HEK293 (cell line): ENCODE measurements at regions not wholly inside any gene's neighbourhood (a gene's known extent, or its start where the extent isn't known, plus 50 kb on each side); places are given as distances from the start of the nearest gene placed in this dataset.

Source experiments
- PRDM10 ChIP-seq: fragments of 450-650 bp; formaldehyde crosslinking; IDR thresholded peaks from 2 replicates; pipeline ENCODE4 v1.5.1; 2016; ENCODE audit warnings: missing biosample characterization, missing genetic modification characterization
- YY1 ChIP-seq: fragments of 450-650 bp; formaldehyde crosslinking; IDR thresholded peaks from 2 replicates; pipeline ENCODE4 v1.5.1; 2018; ENCODE audit warnings: missing biosample characterization, missing genetic modification characterization
- ZBTB49 ChIP-seq: fragments of 450-650 bp; formaldehyde crosslinking; IDR thresholded peaks from 2 replicates; pipeline ENCODE4 v1.5.1; 2016; ENCODE audit warnings: missing biosample characterization, missing genetic modification characterization, low read depth
- ZBTB8A ChIP-seq: fragments of 450-650 bp; formaldehyde crosslinking; IDR thresholded peaks from 2 replicates; pipeline ENCODE4 v1.5.1; 2016; ENCODE audit warnings: missing biosample characterization, missing genetic modification characterization
- ZNF202 ChIP-seq: fragments of 450-650 bp; formaldehyde crosslinking; IDR thresholded peaks from 2 replicates; pipeline ENCODE4 v1.5.1; 2016; ENCODE audit warnings: missing biosample characterization, missing genetic modification characterization, borderline replicate concordance
- ZNF24 ChIP-seq: fragments of 450-650 bp; formaldehyde crosslinking; IDR thresholded peaks from 2 replicates; pipeline ENCODE4 v1.5.1; 2016; ENCODE audit warnings: missing biosample characterization, missing genetic modification characterization
- ZNF639 ChIP-seq: fragments of 450-650 bp; formaldehyde crosslinking; IDR thresholded peaks from 2 replicates; pipeline ENCODE4 v1.5.1; 2016; ENCODE audit warnings: missing biosample characterization, missing genetic modification characterization
- ZNF777 ChIP-seq: fragments of 450-650 bp; formaldehyde crosslinking; IDR thresholded peaks from 2 replicates; pipeline ENCODE4 v1.5.1; 2017; ENCODE audit warnings: missing biosample characterization, missing genetic modification characterization, borderline replicate concordance
- TF ChIP-seq, protein P1 (sequence below): fragments of 450-650 bp; formaldehyde crosslinking; IDR thresholded peaks from 2 replicates; pipeline ENCODE4 v1.5.1; 2016; ENCODE audit warnings: missing biosample characterization, missing genetic modification characterization
- TF ChIP-seq, protein P2 (sequence below): fragments of 450-650 bp; formaldehyde crosslinking; IDR thresholded peaks from 2 replicates; pipeline ENCODE4 v1.5.1; 2016; ENCODE audit warnings: missing biosample characterization, missing genetic modification characterization

GRCh38 chr10:44060719-44061118 is 324.2 kb downstream of the CXCL12 start:
- TF ChIP-seq, protein P1, sequence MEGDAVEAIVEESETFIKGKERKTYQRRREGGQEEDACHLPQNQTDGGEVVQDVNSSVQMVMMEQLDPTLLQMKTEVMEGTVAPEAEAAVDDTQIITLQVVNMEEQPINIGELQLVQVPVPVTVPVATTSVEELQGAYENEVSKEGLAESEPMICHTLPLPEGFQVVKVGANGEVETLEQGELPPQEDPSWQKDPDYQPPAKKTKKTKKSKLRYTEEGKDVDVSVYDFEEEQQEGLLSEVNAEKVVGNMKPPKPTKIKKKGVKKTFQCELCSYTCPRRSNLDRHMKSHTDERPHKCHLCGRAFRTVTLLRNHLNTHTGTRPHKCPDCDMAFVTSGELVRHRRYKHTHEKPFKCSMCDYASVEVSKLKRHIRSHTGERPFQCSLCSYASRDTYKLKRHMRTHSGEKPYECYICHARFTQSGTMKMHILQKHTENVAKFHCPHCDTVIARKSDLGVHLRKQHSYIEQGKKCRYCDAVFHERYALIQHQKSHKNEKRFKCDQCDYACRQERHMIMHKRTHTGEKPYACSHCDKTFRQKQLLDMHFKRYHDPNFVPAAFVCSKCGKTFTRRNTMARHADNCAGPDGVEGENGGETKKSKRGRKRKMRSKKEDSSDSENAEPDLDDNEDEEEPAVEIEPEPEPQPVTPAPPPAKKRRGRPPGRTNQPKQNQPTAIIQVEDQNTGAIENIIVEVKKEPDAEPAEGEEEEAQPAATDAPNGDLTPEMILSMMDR (tag by site-specific recombination): no peak
- no peak for TF ChIP-seq ZNF639 (tag by site-specific recombination)
- no peak for TF ChIP-seq ZBTB8A (tag by site-specific recombination)
- TF ChIP-seq ZNF777 (tag by site-specific recombination): no peak
- TF ChIP-seq, protein P2, sequence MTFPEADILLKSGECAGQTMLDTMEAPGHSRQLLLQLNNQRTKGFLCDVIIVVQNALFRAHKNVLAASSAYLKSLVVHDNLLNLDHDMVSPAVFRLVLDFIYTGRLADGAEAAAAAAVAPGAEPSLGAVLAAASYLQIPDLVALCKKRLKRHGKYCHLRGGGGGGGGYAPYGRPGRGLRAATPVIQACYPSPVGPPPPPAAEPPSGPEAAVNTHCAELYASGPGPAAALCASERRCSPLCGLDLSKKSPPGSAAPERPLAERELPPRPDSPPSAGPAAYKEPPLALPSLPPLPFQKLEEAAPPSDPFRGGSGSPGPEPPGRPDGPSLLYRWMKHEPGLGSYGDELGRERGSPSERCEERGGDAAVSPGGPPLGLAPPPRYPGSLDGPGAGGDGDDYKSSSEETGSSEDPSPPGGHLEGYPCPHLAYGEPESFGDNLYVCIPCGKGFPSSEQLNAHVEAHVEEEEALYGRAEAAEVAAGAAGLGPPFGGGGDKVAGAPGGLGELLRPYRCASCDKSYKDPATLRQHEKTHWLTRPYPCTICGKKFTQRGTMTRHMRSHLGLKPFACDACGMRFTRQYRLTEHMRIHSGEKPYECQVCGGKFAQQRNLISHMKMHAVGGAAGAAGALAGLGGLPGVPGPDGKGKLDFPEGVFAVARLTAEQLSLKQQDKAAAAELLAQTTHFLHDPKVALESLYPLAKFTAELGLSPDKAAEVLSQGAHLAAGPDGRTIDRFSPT: no peak
- no peak for TF ChIP-seq ZBTB49 (tag by site-specific recombination)
- TF ChIP-seq ZNF24 (tag by site-specific recombination): no peak
- TF ChIP-seq PRDM10: no peak
- no peak for TF ChIP-seq YY1 (tag by site-specific recombination)
- TF ChIP-seq ZNF202: no peak
